NCI-H345 (cell line): ENCODE measurements at regions not wholly inside any gene's neighbourhood (a gene's known extent, or its start where the extent isn't known, plus 50 kb on each side); places are given as distances from the start of the nearest gene placed in this dataset.
A peak's percentile ranks its signal among the peaks of the same experiment; 100 is the strongest.
"Not testable (repeated sequence)": the region's sequence is repeated elsewhere in the genome, so short reads cannot be mapped to it uniquely, and the experiment has no call there.

ENCODE experiments used
- DNase-seq: peaks from one replicate; lab custom pipeline; 2025; lab: John Stamatoyannopoulos, UW

DNA sequence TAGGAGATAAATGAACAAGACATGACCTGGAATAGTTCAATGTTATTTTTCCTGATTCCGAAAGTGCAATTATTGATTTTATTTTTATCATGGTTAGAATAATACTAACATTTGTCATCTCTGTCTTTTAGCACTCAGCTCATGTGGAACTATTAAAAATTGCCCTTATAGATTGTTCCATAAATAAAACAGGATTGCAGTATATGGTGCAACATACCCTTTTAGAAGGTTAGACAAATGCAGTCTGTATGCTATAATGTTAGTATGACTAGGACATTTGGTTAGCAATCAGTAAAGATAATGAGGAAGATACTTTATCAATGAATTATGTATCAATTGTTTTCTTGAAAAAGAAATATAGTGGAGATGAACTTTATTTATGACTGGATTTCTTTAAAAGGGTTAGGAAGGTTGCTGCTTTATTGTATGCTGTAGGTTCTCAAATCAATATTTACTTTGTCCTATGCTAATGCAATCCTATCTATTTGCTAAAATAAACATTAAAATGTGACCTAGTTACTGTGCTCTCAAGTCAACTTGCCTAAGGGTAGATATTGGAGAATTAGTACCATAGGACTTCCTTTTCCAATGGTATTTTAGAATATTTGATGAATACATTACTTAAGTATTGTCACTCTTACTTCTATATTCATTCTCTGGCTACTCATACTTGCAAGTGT is 348.9 kb upstream of the ISL1 start:
- peak; percentile 37 for DNase-seq

DNA sequence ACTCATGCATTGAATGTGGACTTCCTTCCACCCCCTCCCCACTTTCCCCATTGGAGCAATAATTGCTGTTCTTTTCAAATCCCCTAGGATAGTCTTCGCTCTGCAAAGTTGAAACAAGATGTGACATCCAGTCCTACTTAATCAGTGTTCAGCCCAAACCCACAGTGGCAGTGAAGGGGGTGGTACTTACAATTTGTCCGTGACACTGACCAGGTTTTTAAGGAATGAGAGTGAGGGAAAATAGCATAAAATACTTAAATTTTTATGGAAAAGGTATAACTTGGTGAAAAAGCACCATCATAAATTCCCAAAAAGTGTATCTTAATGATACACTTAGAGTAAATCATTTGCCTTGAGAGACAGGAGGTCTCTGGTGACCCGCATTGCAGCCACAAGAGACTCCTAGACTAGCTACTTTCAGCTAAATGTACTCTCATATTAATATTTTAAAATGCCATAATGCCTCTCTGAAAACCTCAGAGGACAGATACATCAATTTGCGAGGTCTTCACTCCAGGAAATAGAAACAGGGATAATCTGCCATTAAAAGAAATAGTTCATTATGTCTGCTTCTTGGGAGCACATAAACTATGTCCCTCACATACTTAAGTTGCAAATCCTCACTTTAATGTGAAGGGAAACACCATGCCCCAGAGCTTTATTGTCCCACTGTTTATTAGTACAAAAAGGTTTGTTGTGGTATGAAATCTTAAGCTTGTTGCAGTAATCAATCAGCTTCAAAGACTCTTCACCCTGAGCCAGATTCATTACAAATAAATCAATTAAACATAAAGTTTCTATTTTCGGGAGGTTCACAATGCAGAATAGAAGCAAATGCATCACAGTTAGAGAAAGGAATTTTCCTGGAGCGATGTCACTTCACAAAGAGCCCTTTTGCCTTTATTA is 343.6 kb upstream of the ISL1 start:
- no peak for DNase-seq

DNA sequence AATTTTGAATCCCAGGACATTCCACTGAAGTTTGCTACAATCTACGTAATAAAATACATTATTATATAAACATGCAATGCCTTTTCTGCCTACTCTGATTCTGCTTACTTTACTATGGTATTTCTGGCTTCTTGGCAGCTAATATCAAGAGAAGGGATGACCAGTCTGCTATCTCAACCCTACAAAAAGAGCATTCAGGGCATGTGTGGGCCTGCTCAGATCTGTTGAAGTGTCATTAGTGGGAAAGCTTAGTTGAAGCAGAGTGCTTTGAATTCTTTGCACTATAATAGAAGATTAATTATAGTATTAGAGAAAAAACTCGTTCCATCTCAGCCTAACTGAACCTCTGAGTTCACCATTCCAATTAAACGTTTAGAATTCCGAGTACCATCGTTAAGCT is 339.5 kb upstream of the ISL1 start:
- no peak for DNase-seq

DNA sequence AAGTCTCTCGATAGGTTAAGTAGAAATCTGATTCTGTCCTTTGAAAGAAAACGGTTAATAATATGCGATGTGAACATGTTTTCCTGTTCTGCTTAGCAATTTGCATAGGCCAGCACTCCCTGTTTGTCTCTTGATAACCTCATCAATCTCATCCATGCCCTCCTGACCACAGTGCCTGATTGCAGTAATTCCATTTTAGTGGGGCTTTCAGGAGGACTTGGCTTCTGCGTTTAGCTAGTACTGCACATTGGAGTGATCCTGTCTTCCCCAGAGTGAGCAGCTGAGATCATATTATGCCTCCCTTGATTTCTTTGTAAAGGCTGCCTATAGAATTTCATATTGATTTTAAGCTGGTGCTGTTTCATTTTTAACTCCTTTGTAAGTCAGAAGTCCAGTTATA is 335.9 kb upstream of the ISL1 start:
- peak; percentile 15 for DNase-seq

DNA sequence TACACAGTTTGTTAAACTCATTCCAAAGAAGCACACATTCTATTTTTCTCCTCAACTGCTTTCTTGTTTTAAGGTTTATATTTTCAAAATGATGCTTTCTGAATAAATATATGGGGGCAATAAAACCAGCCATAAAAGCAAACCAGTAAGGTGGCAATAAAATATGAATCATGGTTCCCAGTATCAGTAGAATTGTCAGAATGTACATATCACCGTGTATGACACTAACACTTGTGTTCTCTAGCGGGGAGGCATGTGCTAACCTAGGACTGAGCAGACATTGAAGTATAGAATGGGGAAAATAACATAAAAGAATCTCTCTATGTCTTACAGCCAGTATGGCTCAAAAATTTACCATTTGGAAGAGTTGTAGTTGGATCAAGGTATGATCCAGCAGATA is 329.9 kb upstream of the ISL1 start:
- DNase-seq: no peak

DNA sequence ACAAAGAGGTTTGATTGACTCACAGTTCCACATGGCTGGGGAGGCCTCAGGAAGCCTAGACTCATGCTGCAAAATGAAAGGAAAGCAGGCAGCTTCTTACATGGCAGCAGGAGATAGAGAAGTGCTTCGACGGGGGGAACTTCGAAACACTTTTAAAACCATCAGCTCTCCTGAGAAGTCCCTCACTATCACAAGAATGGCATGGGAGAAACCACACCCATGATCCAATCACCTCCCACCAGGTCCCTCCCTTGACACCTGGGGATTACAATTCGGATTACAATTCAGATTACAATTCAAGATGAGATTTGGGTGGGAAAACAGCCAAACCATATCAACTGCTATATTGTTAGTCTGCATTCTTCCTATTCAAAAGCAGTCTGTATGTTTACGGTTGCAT is 322.3 kb upstream of the ISL1 start:
- no peak for DNase-seq

DNA sequence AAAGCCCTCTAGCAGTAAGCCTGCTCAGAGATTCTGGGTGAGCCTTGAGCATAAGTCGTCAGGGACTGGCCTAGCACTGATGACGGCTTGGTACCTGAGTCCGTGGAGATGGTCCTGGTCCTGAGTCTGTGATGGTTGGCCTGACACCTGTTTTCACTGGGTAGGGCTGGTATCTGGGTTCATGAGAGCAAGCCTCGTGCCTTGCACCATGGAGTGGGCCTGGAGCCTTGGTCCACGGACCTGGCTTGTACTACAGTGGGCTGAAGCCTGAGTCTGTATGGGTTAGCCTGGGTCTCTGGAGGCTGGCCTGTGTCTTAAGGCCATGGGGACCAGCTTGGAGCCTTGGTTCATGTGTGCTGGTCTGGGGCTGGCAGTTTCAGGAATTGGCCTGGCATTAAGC is 310.3 kb upstream of the ISL1 start:
- no peak for DNase-seq

DNA sequence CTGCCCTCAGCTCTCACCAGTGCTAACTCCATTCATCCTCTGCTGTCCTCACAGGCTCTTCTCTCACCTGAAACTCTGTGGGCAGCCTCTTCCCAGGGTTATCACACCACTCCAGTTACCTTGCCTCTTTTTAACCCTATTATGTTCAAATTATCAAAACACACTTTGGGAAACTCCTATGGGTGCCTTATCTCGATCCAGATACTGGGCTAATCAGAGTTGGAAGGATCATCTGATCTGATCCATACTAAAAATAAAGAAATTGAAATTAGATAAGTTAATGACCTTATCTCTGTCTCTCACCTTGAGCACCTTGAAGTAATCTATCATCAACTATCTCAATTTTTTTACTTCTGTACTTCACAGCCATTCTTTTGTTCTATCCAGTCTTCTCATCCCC is 300.5 kb upstream of the ISL1 start:
- no peak for DNase-seq

DNA sequence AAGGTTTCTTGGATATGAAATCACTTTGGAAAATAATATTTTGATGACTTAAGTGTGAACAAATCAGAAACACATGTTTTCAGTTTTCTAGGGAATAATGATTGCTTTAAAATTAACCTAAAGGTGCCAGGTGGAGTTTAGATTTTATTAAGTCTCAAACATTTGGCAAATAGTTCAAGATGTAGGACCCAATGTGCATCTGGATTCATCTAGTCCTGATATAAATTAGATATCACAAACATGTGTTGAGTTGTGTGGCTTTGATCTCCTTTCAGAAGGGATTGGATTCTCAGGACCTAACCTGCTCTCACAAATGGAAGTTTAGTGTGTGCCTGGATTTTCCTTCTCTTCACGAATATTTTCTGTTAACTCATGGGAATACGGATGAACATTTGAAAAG is 291.4 kb upstream of the ISL1 start:
- no peak for DNase-seq

DNA sequence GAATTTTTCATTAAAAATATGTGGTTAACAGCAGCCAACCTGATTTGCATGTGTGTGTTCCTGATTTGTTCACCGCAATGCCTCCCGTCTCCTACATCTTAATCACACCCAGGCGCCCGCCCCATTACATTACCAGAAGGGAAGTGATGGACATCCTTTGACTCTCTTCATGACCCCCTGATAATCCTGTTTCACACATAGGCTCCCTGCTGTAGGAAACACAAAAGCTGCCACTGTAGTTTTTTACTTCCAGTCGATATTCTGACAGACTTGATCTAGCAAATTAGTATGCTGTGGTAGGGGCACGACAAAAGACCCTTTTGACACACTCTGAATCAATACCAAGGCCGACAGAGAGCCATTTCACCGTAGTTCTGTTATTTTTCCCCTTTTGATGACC is 287.8 kb upstream of the ISL1 start:
- no peak for DNase-seq

DNA sequence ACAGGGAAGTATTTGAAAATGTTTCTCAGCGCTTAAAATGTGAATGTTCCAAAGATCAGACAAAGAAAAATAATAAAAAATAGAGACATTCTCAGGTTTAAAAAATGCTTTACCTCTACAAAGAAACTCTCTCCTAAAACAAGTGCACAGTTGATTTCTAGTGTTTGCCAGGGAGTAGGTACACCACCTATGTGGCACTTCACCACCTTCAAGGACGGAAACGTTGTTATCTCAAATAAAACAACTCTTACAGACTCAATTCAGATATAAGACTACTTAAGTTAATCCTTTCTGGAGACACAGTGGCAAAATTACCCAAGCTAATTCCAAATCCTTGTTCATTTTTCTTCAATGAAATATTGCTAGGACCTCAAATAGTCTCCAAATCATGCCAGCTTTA is 286.4 kb upstream of the ISL1 start:
- no peak for DNase-seq

DNA sequence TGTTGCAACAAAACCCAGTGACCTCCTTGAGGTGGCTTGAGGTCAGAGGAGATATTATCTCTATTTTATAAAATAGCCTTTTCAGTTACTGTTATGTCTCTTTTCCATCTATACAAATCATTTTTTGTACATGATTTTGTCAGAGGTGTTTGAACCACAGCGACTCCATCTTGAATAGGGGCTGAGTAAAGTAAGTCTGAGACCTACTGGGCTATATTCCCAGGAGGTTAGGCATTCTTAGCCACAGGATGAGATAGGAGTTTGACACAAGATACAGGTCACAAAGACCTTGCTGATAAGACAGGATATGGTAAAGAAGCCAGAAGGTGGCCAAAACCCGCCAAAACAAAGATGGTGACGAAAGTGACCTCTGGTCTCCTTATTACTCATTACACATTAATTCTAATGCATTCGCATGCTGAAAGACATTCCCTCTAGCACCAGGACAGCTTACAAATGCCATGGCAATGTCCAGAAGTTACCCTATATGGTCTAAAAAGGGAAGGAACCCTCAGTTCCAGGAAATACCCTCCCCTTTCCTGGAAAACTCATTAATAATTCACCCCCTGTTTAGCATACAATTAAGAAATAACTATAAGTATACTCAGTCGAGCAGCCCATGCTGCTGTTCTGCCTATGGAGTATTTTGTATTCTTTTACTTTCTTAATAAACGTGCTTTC is 283.9 kb upstream of the ISL1 start:
- no peak for DNase-seq

DNA sequence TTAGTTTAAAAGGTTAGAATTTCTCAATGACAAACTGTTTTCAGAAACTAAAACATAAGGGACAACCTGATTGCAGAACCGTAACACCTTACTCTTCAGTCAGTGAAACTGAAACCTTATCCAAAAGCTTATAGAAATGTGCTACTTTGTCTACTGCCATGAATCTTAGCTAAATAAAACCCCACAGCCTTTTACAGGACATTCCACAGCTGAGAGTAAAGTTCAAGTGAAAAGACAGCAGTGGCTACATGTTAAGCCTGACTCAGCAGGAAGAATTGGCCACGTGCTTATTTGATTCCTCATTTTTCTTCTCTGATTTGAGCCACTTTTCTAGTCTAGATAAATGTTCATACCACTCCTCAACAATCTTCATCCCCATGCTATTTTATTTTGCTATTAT is 278.7 kb upstream of the ISL1 start:
- no peak for DNase-seq

DNA sequence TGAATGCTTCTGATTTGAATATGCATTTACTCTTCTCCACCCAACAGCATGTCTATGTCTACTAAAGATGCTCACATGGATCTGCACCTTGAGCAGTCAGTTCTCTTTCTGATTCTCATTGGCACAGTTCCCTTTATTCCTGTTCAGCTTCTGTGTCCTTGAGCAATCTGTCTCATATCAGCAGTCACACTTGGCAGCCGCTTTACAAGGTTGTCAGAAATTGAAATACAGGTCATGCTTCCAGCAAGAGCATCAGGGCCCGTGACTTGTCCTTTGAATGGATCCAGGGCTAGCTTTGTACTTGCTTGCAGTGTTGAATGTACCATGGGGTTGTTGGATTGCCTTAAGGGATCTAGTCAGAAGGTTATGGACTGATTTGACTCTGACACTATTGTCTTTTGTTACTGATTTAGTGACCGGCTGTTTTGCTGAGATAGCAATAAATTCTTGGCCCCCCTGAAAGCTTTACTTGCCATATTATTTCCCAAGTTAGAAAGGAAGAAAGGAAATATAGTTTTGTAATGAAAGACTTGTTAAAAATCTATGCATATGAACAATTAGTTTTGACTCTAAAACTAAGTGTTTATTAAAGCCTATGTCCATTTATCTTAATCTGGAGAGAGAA is 273.4 kb upstream of the ISL1 start:
- DNase-seq: no peak

DNA sequence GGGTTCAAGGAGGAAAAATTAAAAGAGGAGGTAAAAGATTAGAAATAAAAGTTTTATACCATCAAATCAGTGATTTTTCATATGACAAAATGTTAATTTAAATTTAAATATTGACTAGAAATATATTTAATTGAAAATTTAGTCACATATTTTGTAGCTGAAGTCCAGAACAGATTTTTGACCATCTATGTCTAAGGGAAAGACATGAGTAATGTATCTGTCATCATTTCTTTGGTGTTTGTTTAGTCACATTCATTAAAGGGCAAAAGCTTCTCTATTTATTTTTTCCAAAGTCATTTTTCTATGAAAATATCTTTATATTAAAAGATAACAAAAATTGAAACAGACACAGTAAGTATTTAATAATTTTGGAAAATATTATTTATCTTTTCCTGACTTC is 252.0 kb upstream of the ISL1 start:
- DNase-seq: no peak

DNA sequence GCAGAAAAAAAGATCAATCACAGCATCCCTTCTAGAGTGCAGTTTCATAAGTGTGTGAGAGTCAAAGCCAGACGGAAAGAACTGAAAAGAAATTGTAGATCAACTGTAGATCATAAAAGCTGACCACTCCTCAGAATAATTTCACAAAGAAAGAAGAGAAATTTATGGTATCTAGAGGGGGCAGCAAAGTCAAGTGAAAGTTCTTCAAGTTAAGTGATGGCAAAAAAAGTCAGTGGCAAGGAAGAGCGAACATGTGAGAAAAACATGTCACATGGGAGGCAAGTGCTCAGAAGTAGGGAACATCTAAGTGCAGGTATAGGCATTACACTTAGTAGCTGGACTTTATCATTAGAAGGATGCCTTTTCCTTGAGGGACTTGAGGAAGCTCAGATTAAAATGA is 245.1 kb upstream of the ISL1 start:
- DNase-seq: no peak

DNA sequence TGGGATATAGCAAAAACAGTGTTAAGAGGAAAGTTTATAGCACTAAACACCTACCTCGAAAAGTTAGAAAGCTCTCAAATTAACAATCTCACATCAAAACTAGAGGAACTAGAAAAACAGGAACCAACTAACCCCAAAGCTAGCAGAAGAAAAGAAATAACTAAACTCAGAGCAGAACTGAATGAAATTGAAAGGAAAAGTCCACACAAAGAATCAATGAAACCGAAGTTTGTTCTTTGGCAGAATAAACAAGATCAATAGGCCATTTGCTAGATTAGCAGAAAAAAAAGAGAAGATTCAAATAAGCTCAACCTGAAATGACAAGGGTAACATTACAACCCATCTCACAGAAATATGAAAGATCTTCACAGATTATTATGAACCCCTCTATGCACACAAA is 234.8 kb upstream of the ISL1 start:
- DNase-seq: no peak

DNA sequence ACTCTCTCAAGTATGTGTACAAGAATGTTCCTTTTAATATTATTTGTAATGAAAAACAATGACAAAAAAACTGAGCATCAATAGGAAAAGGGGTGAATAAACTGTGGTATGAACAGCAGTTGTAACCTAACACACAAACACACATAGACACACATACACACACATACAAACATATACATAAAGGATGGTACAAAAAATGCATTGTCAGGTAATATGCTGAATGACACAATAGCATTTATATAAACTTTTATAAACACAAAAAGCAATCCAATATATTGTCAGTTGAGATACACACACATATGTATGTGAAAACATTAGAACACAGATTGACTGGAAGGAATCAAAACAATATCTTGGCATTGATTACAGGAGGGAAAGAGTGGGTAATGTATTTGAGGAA is 227.0 kb upstream of the ISL1 start:
- DNase-seq: no peak

DNA sequence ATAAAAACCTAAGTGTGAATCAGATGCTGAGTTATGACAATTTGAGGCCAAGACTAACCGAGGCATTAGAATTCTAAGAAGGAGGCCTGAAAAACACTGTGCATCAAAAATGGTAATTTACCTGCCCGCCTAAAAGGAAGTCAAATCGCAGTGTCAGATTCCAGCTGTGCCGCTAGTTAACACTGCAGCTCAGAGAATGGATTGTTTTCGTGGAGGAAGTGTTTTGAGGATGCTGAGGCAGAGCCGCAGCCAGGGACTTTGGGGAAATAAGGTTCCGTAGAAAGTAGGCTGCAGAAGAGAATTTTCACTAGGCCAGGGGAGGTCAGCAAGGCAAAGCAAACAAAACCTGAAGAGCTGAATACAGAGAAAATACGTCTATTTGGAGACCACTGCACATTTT is 226.4 kb upstream of the ISL1 start:
- no peak for DNase-seq

DNA sequence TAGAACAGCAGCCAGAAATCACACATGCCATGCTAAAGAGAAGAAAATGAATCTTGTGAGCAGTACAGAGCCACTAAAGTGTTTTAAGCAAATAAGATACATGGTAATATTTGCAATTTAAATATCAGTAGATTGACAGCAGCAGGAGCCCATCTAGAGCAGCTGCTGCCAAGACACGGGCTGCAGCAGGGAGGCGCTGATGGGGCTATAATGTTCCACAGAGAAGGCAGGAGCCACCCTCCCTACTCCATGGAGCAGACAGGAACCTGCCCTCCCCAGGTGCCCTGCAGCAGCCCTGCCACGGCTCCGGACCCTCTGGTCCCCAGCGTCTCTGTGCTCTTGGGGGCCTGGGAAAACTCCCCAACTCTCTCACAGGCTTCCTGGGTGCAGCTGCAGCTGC is 224.1 kb upstream of the ISL1 start:
- no peak for DNase-seq

DNA sequence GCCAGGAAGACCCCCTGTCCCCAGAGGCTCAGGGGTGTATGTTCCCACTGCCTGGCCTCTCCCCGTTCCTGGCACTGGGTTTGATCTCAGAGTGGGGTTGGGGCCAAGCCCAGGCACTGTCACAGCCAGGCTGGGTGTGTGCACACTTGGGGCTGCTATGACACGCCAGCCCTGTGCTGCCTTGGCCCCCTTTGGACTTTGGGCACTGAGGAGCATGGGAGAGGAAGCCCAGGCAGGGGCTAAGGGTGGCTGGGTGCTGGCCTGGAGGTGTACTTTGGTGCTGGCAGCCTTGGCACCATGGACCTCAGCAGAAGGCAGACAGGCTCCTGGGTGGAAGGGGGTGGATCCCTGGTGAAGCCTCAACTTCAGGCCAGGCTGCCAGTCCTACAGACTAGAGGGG is 223.6 kb upstream of the ISL1 start:
- DNase-seq: no peak

DNA sequence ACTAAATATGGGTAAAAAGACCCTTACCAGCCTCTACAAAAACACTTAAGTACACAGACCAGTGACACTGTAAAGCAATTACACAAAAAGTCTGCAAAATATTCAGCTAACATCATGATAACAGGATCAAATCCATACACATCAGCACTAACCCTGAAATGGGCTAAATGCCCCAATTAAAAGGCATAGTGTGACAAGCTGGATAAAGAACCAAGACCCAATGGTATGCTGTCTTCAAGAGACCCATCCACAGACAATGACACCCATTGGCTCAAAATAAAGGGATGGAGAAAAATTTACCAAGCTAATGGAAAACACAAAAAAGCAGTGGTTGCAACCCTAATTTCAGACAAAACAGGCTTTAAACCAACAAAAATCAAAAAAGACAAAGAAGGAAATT is 221.0 kb upstream of the ISL1 start:
- DNase-seq: no peak

DNA sequence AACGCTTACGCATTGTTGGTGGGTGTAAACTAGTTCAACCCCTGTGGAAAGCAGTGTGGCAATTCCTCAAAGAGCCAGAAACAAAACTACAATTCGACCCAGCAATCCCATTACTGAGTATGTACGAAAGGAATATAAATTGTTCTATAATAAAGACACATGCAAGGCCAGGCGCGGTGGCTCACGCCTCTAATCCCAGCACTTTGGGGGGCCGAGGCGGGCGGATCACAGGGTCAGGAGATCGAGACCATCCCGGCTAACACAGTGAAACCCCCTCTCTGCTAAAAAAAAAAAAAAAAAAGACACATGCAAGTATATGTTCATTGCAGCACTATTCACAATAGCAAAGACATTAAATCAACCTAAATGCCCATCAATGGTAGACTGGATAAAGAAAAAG is 217.6 kb upstream of the ISL1 start:
- DNase-seq: not testable (repeated sequence)
